ENCODE measurements at regions not wholly inside any gene's neighbourhood (a gene's known extent, or its start where the extent isn't known, plus 50 kb on each side); places are given as distances from the start of the nearest gene placed in this dataset.
"Not testable (repeated sequence)": the region's sequence is repeated elsewhere in the genome, so short reads cannot be mapped to it uniquely, and the experiment has no call there.

- H4K20me1 ChIP-seq (ENCODE audit: control insufficient read depth, insufficient read depth); POLR2A ChIA-PET; CTCF ChIA-PET; DNase-seq (ENCODE audit: low read depth, low spot score); H3K27ac ChIP-seq (ENCODE audit: control insufficient read depth, insufficient read depth); BruUV-seq (replicated peaks); H3K4me1 ChIP-seq (ENCODE audit: control insufficient read depth, insufficient read depth, low read length); H3K36me3 ChIP-seq (ENCODE audit: control insufficient read depth in 2 of 2, insufficient read depth in 2 of 2, low read length in 1 of 2); H3K27me3 ChIP-seq (replicated peaks in 1 of 2; ENCODE audit: control insufficient read depth in 2 of 2, insufficient read depth in 2 of 2, low read length in 1 of 2); H3K79me2 ChIP-seq (ENCODE audit: control insufficient read depth, insufficient read depth, low read length); FAIRE-seq; RAD21 ChIA-PET (ENCODE audit: unreplicated experiment); H3K4me2 ChIP-seq (ENCODE audit: control insufficient read depth, insufficient read depth); intact Hi-C loops (cut with micrococcal nuclease; ENCODE audit: unreplicated experiment); in situ Hi-C loops (cut with MboI); SMC1A ChIA-PET (ENCODE audit: uncharacterized antibody, unreplicated experiment); H2AFZ ChIP-seq (ENCODE audit: control insufficient read depth, low read depth, low read length); H3K9ac ChIP-seq (ENCODE audit: control insufficient read depth, insufficient read depth, low read length); H3K9me3 ChIP-seq (replicated peaks; ENCODE audit: control insufficient read depth, insufficient read depth, low read length); H3K4me3 ChIP-seq: not testable (repeated sequence)
- 0% methylated on average over 2 of the region's 3 CpGs for WGBS (ENCODE audit: insufficient coverage, insufficient replicate concordance, low lambda C conversion rate, missing lambda C conversion rate)
- peak; percentile 60 for ATAC-seq
These were observed 141.3 kb upstream of the NBPF9 start for GRCh38 chr1:149244621-149245020.

- H3K4me3 ChIP-seq; POLR2A ChIA-PET; BruUV-seq (replicated peaks); H3K4me2 ChIP-seq (ENCODE audit: control insufficient read depth, insufficient read depth); RAD21 ChIA-PET (ENCODE audit: unreplicated experiment); H3K9me3 ChIP-seq (replicated peaks; ENCODE audit: control insufficient read depth, insufficient read depth, low read length); in situ Hi-C loops (cut with MboI); FAIRE-seq; H3K9ac ChIP-seq (ENCODE audit: control insufficient read depth, insufficient read depth, low read length); H4K20me1 ChIP-seq (ENCODE audit: control insufficient read depth, insufficient read depth); H3K36me3 ChIP-seq (ENCODE audit: control insufficient read depth in 2 of 2, insufficient read depth in 2 of 2, low read length in 1 of 2); intact Hi-C loops (cut with micrococcal nuclease; ENCODE audit: unreplicated experiment); H3K4me1 ChIP-seq (ENCODE audit: control insufficient read depth, insufficient read depth, low read length); H2AFZ ChIP-seq (ENCODE audit: control insufficient read depth, low read depth, low read length); SMC1A ChIA-PET (ENCODE audit: uncharacterized antibody, unreplicated experiment); H3K79me2 ChIP-seq (ENCODE audit: control insufficient read depth, insufficient read depth, low read length); H3K27ac ChIP-seq (ENCODE audit: control insufficient read depth, insufficient read depth); DNase-seq (ENCODE audit: low read depth, low spot score); CTCF ChIA-PET; H3K27me3 ChIP-seq (replicated peaks in 1 of 2; ENCODE audit: control insufficient read depth in 2 of 2, insufficient read depth in 2 of 2, low read length in 1 of 2); ATAC-seq: not testable (repeated sequence)
- no CpG with 5 or more reads among the region's 5 CpGs for WGBS (ENCODE audit: insufficient coverage, insufficient replicate concordance, low lambda C conversion rate, missing lambda C conversion rate)
These were observed 142.9 kb upstream of the NBPF9 start for GRCh38 chr1:149246212-149246611.

- H4K20me1 ChIP-seq (ENCODE audit: control insufficient read depth, insufficient read depth); POLR2A ChIA-PET; H3K4me1 ChIP-seq (ENCODE audit: control insufficient read depth, insufficient read depth, low read length); H3K9me3 ChIP-seq (replicated peaks; ENCODE audit: control insufficient read depth, insufficient read depth, low read length); H3K36me3 ChIP-seq (ENCODE audit: control insufficient read depth in 2 of 2, insufficient read depth in 2 of 2, low read length in 1 of 2); CTCF ChIA-PET; DNase-seq (ENCODE audit: low read depth, low spot score); FAIRE-seq; H3K79me2 ChIP-seq (ENCODE audit: control insufficient read depth, insufficient read depth, low read length); ATAC-seq; SMC1A ChIA-PET (ENCODE audit: uncharacterized antibody, unreplicated experiment); H3K27me3 ChIP-seq (replicated peaks in 1 of 2; ENCODE audit: control insufficient read depth in 2 of 2, insufficient read depth in 2 of 2, low read length in 1 of 2); intact Hi-C loops (cut with micrococcal nuclease; ENCODE audit: unreplicated experiment); H3K27ac ChIP-seq (ENCODE audit: control insufficient read depth, insufficient read depth); H3K4me2 ChIP-seq (ENCODE audit: control insufficient read depth, insufficient read depth); H3K4me3 ChIP-seq; H2AFZ ChIP-seq (ENCODE audit: control insufficient read depth, low read depth, low read length); H3K9ac ChIP-seq (ENCODE audit: control insufficient read depth, insufficient read depth, low read length); BruUV-seq (replicated peaks); RAD21 ChIA-PET (ENCODE audit: unreplicated experiment); in situ Hi-C loops (cut with MboI): not testable (repeated sequence)
- no CpG with 5 or more reads among the region's 2 CpGs for whole genome bisulfite sequencing (ENCODE audit: insufficient coverage, insufficient replicate concordance, low lambda C conversion rate, missing lambda C conversion rate)
These were observed 145.3 kb upstream of the NBPF9 start for GRCh38 chr1:149248610-149249009.

- H3K4me1 ChIP-seq (ENCODE audit: control insufficient read depth, insufficient read depth, low read length); H3K9ac ChIP-seq (ENCODE audit: control insufficient read depth, insufficient read depth, low read length); H3K36me3 ChIP-seq (ENCODE audit: control insufficient read depth in 2 of 2, insufficient read depth in 2 of 2, low read length in 1 of 2); DNase-seq (ENCODE audit: low read depth, low spot score); ATAC-seq; CTCF ChIA-PET; BruUV-seq (replicated peaks); H3K4me3 ChIP-seq; H3K27me3 ChIP-seq (replicated peaks in 1 of 2; ENCODE audit: control insufficient read depth in 2 of 2, insufficient read depth in 2 of 2, low read length in 1 of 2); in situ Hi-C loops (cut with MboI); POLR2A ChIA-PET; H3K79me2 ChIP-seq (ENCODE audit: control insufficient read depth, insufficient read depth, low read length); RAD21 ChIA-PET (ENCODE audit: unreplicated experiment); H3K27ac ChIP-seq (ENCODE audit: control insufficient read depth, insufficient read depth); H4K20me1 ChIP-seq (ENCODE audit: control insufficient read depth, insufficient read depth); H2AFZ ChIP-seq (ENCODE audit: control insufficient read depth, low read depth, low read length); SMC1A ChIA-PET (ENCODE audit: uncharacterized antibody, unreplicated experiment); FAIRE-seq; H3K4me2 ChIP-seq (ENCODE audit: control insufficient read depth, insufficient read depth); H3K9me3 ChIP-seq (replicated peaks; ENCODE audit: control insufficient read depth, insufficient read depth, low read length); intact Hi-C loops (cut with micrococcal nuclease; ENCODE audit: unreplicated experiment): not testable (repeated sequence)
- WGBS (ENCODE audit: insufficient coverage, insufficient replicate concordance, low lambda C conversion rate, missing lambda C conversion rate), result 33% methylated on average over 1 of the region's 3 CpGs
These were observed 146.6 kb upstream of the NBPF9 start for GRCh38 chr1:149249850-149250467.

All from GM12878 (cell line).